ENCODE measurements at regions not wholly inside any gene's neighbourhood (a gene's known extent, or its start where the extent isn't known, plus 50 kb on each side); places are given as distances from the start of the nearest gene placed in this dataset.

DNA sequence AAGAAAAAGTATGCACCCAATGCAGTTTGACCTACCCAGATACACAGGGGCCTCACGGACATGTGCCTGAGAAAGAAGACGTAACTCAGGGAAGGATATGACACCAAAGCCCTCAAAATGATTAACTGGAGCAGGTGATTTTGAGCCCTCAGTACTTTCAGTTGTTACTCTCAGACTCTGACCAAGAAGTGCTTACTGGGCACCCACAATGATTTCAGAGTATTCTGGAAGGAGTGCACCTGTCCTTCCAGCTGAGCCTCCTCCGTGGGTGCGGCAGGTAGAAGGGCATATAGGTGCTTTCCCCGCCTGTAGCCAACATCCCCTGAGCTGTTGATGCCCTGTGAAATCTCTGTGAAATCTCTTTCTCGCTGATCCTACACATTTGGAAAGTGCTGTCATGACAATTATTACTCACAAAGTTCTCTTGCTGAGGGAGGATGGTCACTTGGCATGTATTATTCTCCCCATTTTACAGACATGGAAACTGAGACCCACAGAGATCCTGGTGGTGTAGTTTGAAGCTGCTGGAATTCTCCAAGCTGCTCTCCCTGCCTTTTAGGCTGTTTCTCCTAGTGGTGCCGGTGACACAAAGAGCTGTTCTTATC lies 154.3 kb upstream of the CCND2 start:
- no peak overlapping the region for H2AFZ ChIP-seq (ENCODE audit: low read depth, low read length)
- no peaks in the 10 kb centered on the region for H3K36me3 ChIP-seq (ENCODE audit: control insufficient read depth in 2 of 2, extremely low read depth in 1 of 2, insufficient read depth in 2 of 2, low read length in 2 of 2)
- H3K9ac ChIP-seq (replicated peaks; ENCODE audit: extremely low read depth, insufficient read depth, low read length) = no peak overlapping the region
- BruUV-seq (replicated peaks) = no TSS peak
- intact Hi-C loops (cut with micrococcal nuclease) = no loop called here
- no peaks in the 10 kb centered on the region for H3K4me1 ChIP-seq (ENCODE audit: control insufficient read depth, extremely low read depth, insufficient read depth, low read length)
- ChIA-PET POLR2A (no interaction called here), CTCF (interaction anchor here (0.9 kb wide), 1 partner anchor 157 kb away, joined by 3 read pairs; no protein-coding TSS in a partner anchor)
- TF ChIP-seq, protein P1, sequence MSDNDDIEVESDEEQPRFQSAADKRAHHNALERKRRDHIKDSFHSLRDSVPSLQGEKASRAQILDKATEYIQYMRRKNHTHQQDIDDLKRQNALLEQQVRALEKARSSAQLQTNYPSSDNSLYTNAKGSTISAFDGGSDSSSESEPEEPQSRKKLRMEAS (IDR thresholded peaks at IDR 0.05; ENCODE audit: insufficient read depth, insufficient read length) = no peak
- TF ChIP-seq JUN (IDR thresholded peaks at IDR 0.05; ENCODE audit: borderline replicate concordance, insufficient read depth, insufficient read length, low read depth) = no peak
- TF ChIP-seq EZH2 (IDR thresholded peaks at IDR 0.05; ENCODE audit: borderline replicate concordance, low read depth, low read length, severe bottlenecking) = no peak
- no peak for TF ChIP-seq FOS (IDR thresholded peaks at IDR 0.05; ENCODE audit: borderline replicate concordance, insufficient read depth, low read length)
- no peak for TF ChIP-seq POLR2A (IDR thresholded peaks at IDR 0.05; ENCODE audit: low read depth, low read length)
- no peak for TF ChIP-seq GATA2 (IDR thresholded peaks at IDR 0.05; ENCODE audit: insufficient read depth, insufficient read length, low read depth, low read length)
- TF ChIP-seq MYC (IDR thresholded peaks at IDR 0.05; ENCODE audit: low read depth, low read length) = no peak
- no peak for TF ChIP-seq POLR2AphosphoS5 (IDR thresholded peaks at IDR 0.05; ENCODE audit: insufficient read depth, low read depth, low read length)
- TF ChIP-seq, protein P2, sequence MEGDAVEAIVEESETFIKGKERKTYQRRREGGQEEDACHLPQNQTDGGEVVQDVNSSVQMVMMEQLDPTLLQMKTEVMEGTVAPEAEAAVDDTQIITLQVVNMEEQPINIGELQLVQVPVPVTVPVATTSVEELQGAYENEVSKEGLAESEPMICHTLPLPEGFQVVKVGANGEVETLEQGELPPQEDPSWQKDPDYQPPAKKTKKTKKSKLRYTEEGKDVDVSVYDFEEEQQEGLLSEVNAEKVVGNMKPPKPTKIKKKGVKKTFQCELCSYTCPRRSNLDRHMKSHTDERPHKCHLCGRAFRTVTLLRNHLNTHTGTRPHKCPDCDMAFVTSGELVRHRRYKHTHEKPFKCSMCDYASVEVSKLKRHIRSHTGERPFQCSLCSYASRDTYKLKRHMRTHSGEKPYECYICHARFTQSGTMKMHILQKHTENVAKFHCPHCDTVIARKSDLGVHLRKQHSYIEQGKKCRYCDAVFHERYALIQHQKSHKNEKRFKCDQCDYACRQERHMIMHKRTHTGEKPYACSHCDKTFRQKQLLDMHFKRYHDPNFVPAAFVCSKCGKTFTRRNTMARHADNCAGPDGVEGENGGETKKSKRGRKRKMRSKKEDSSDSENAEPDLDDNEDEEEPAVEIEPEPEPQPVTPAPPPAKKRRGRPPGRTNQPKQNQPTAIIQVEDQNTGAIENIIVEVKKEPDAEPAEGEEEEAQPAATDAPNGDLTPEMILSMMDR (IDR thresholded peaks at IDR 0.05; ENCODE audit: extremely low read depth in 1 of 2, insufficient read depth in 1 of 2, low read depth in 1 of 2, low read length in 2 of 2) = no peak
- no peaks in the 10 kb centered on the region for H4K20me1 ChIP-seq (replicated peaks; ENCODE audit: control insufficient read depth, extremely low read depth, insufficient read depth, low read length)
- H3K9me3 ChIP-seq (replicated peaks; ENCODE audit: control insufficient read depth, insufficient read depth, low read length) = no peaks in the 10 kb centered on the region
- FAIRE-seq (no peak), DNase-seq (ENCODE audit: low read depth, low spot score) (no peak)
- no peak overlapping the region for H3K27ac ChIP-seq (ENCODE audit: insufficient read depth, low read depth, low read length)
- no peaks in the 10 kb centered on the region for H3K27me3 ChIP-seq (ENCODE audit: control insufficient read depth in 2 of 2, insufficient read depth in 2 of 2, low read length in 2 of 2)
- no peak overlapping the region for H3K4me3 ChIP-seq (replicated peaks in 1 of 3; ENCODE audit: insufficient read depth in 1 of 3, low read depth in 1 of 3, low read length in 3 of 3)
- H3K4me2 ChIP-seq (ENCODE audit: insufficient read depth, low read length) = no peak overlapping the region
- H3K9me1 ChIP-seq (replicated peaks; ENCODE audit: control insufficient read depth, extremely low read depth, insufficient read depth, low read length) = no peaks in the 10 kb centered on the region
- dilution Hi-C loops (cut with MboI; ENCODE audit: extremely low pct_ligation_motif_present, low sequenced_read_pairs) = no loop called here
- H3K79me2 ChIP-seq (ENCODE audit: control insufficient read depth, insufficient read depth, low read length) = no peaks in the 10 kb centered on the region

All from endothelial cell of umbilical vein (primary cell).